DMS 273 treated with DMSO at 0.1 percent for 48 hours (cell line): ENCODE measurements at regions not wholly inside any gene's neighbourhood (a gene's known extent, or its start where the extent isn't known, plus 50 kb on each side); places are given as distances from the start of the nearest gene placed in this dataset.
"Not testable (repeated sequence)": the region's sequence is repeated elsewhere in the genome, so short reads cannot be mapped to it uniquely, and the experiment has no call there.

ENCODE experiments used
- DNase-seq: peaks from one replicate; lab custom pipeline; 2025; lab: John Stamatoyannopoulos, UW

DNA sequence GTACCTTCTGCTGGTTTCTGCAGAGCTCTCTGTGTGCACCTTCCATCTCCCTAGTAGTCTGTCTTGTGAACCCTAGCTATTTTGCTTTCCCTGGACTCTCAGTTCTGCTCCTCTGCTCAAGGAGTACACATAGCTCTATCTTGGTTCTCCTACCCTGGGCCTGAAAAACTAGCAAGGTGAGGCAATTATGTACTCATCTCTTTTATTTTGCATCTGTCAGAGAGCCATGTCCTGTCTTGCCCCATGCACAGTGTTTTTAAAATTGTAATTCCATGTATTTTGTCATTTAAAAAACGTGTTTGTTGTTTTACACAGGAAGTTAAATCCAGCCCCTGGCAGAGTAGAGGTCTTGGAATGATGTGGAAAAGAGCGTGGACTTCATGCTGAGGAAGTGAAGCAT lies 684.9 kb upstream of the CPEB2 start:
- DNase-seq: no peak

DNA sequence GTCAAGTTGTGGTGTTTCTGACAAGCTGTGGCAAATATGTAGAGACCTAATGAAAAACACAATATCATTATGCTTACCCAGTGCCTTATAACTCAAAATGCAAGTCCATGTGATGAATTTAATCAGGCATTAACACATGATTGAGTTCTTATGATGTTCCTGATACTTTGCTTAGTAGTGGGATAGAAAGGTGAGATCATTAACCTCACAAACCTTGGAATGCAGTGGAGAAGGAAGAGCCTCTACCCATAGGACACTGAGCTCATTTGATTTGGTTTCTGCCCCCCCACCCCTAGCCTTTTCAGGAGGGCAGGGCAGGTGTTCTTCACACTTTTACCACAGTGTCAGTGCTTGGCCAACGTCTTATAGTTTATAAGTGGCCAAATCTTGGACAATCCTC lies 683.6 kb upstream of the CPEB2 start:
- no peak for DNase-seq

- no peak for DNase-seq
Observed at GRCh38 chr4:14321723-14322122, 680.6 kb upstream of the CPEB2 start.

- no peak for DNase-seq
Observed at GRCh38 chr4:14323191-14323590, 679.1 kb upstream of the CPEB2 start.

DNA sequence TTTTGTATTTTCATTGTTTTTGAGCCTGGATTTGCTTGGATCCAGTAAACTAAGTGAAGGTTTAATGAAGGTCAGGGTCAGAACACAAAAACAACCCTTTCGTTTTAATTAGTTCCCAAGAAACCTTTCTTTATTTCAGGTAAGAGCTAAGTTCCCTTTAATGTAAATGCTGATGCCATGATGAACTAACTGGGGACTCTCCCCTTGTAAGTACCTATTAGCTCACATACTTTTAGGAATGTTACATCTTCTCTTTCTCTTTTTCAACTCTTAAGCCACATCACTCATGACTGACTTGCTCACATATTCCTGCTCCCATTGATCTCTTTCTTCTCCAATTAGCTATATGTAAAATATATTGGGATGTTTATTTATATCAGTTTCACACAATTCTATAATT lies 673.1 kb upstream of the CPEB2 start:
- no peak for DNase-seq

DNA sequence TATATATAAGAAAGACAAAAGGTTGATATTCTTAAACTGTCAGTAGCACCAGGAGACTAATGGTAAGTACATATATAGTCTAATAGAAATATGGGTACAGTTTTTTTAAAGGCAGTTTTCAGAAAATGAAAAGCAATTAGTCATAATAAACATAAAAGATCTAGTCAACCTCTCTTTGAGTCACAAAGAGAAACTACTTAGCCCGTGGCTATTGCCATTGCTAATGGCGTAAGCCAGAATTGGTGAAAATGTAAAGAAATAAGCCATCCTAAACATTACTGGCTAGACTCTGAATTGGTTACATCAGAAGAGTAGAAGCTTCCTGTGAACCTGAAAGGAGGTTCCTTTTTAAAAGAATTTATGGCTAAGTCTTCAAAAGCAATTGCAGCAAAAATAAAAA lies 668.7 kb upstream of the CPEB2 start:
- no peak for DNase-seq

- DNase-seq: no peak
Observed at GRCh38 chr4:14334166-14334565, 668.1 kb upstream of the CPEB2 start.

DNA sequence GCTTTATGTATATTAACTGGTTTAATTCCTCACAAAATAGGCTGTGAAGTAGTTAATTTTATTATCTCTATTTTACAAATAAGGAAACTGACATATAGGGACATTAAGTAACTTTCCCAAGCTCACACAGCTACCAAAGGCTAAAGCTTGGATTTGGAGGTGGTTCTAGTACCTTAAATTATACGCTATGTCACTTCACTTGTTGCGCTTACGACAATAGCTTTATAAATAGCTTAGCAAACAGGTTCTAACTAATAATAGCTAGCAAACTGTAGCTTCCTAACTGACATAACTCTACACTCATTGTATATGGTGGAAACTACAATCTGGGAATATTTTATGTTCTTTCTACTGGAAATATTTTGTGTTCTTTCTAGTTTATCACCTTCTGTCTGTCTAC lies 666.4 kb upstream of the CPEB2 start:
- DNase-seq: no peak

DNA sequence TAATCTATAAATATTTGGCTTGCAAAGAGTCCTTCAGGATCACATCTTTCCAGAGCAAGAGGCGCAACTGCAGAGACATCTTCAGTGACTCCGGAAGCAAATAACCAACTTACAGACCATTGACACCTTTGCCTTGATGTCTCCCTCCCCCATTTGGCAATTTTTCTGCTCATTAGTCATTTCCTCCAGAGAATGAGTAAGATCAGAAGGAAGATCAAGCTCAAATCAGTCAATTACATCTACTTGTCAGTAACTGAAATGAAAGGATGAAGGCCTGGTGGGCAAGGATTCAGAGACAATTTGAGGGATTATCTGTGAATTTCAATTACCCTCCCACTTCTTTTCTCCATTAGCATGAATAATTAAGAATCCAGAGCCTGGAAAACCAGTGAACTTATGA lies 665.6 kb upstream of the CPEB2 start:
- no peak for DNase-seq

DNA sequence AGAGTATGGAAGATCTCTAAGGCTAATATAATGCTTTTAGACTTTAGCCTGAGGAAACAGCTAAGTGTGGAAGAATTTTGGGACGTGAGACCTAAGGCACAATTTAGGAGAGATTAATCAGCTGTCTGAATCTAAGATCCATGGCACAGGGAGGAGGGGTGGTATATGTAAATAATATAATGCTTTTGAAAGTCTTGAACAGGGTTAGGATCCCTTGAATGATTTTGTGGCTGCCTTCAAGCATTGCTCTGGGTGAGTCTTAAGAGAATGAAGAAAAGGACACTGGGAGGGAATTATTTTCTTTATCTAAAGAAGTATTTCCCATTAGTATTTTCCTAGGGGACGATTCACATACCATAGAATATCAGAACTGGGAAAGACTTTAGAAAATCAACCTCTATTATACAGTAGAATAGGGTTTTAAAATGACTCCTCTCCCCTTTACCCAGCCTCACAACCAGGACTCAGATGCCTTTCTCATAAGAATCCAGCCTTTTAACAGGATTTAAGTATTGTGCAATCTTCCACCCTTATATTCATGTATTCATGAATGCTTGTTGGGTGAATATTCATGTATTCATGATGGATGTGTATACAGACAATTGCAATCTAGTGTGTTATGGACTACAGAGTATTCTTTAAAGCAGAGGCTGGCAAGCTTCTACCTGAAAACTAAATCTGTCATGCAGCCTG lies 664.2 kb upstream of the CPEB2 start:
- DNase-seq: no peak

- no peak for DNase-seq
Observed at GRCh38 chr4:14338585-14339265, 663.6 kb upstream of the CPEB2 start.

DNA sequence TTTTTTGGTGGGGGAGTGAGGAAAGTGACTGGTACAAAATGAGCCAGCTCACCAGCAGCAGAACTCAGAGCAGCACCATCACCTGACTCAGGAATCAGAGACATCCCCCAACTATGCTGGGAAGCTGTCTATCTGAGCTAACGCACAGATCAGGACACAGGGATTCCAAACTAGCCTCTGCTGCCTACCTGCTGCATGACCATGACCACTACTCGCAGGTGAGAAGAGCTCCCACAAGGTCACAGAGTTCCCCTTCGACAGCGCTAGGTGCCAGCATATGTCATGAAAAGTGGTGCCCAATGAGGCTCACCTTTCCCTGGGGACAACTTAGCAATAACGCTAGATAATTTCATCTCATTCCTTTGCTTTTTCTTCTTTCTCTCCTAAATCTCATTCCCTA lies 662.6 kb upstream of the CPEB2 start:
- no peak for DNase-seq

- DNase-seq: no peak
Observed at GRCh38 chr4:14340321-14340720, 662.0 kb upstream of the CPEB2 start.

DNA sequence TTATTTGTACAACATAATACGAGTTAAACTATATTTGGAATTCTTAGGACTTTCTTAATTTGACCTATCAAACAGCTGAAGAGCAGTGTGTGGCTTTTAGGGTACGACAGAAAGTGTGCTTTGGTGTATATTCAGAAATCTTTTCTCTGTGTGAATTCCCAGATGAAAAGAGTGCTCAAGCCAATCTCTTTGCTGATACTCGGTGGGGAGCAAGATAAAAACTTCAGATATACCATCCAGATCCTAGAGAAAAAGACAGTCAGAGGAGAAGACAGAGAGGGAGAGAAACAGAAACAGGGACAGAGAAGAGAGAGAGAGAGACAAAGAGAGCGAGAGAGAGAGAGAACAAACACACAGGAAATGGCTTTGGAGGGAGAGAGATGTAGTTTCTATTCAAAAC lies 658.3 kb upstream of the CPEB2 start:
- no peak for DNase-seq

GRCh38 chr4:14345356-14345775 lies 656.9 kb upstream of the CPEB2 start:
- no peak for DNase-seq

DNA sequence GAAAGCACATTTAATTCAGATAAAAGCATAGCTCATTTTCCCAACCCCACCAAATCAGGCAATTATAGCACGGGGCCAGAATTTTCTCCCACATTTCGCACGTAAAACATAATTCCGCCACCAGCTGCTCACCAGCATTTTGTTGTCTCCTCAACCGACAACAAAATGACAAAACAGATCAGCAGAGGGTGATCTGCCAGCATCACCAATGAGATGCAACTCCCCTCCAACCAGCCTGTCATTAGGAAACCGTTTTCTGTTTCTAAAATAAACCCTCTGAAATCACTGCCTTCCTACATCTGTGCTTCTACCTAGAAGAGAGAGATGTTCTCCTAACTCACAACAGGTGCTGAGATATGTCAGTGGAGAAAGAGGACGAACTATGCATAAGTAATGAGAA lies 654.8 kb upstream of the CPEB2 start:
- no peak for DNase-seq

- no peak for DNase-seq
Observed at GRCh38 chr4:14348506-14348905, 653.8 kb upstream of the CPEB2 start.

- DNase-seq: not testable (repeated sequence)
Observed at GRCh38 chr4:14358544-14359160, 643.6 kb upstream of the CPEB2 start.

GRCh38 chr4:14359991-14360390 lies 642.3 kb upstream of the CPEB2 start:
- no peak for DNase-seq

- DNase-seq: no peak
Observed at GRCh38 chr4:14361084-14361483, 641.2 kb upstream of the CPEB2 start.

GRCh38 chr4:14362385-14362784 lies 639.9 kb upstream of the CPEB2 start:
- no peak for DNase-seq

DNA sequence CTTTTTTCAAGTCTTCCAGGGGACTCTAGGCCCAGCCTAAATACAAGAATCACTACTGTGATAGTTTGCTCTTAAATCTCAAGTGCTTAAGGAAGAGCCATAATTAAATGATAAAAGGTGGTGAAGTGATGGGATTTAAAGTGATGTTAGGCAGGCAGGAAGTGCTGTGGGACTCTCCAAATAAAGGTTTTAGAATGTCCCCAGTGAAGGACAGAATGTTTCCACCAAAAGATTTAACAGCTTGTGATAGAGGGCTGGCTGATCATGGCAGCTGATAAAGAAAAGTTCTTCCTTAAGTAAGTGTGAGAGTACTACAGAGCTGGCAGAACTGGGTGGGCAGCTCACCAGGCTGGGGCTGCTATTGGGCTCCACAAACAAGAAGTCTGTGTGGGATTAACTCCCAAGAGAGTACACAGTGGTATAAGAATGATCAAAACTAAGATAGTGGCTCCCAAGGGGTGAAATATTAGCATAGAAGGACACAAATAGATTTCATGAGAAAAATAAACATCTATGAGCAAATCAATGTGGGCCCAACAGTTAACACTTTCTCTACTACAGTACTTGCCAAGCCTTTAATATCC lies 637.2 kb upstream of the CPEB2 start:
- no peak for DNase-seq

GRCh38 chr4:14368391-14368790 lies 633.9 kb upstream of the CPEB2 start:
- no peak for DNase-seq
